K562 (cell line): ENCODE measurements at regions not wholly inside any gene's neighbourhood (a gene's known extent, or its start where the extent isn't known, plus 50 kb on each side); places are given as distances from the start of the nearest gene placed in this dataset.
A peak's percentile ranks its signal among the peaks of the same experiment; 100 is the strongest.

Experiments
- DNMT1 ChIP-seq: fragments of 450-650 bp; IDR thresholded peaks from 2 replicates; pipeline ENCODE4 v1.6.1; 2016; ENCODE audit warnings: antibody characterized with exemption, mild to moderate bottlenecking
- E2F3 ChIP-seq: fragments of 250-450 bp; sonication (Bioruptor Pico); IDR thresholded peaks from 2 replicates; pipeline ENCODE4 v1.4.0; 2020; ENCODE audit warnings: mild to moderate bottlenecking
- FOS ChIP-seq: IDR thresholded peaks from 3 replicates; pipeline ENCODE4 v1.6.1; 2011; ENCODE audit not compliant: insufficient read length; ENCODE audit errors: extremely low read depth
- HOXB6 ChIP-seq: fragments of 250-450 bp; sonication (Bioruptor Pico); IDR thresholded peaks from 2 replicates; pipeline ENCODE4 v1.5.1; 2022; ENCODE audit warnings: mild to moderate bottlenecking, borderline replicate concordance
- JUND ChIP-seq, 2 experiments: IDR thresholded peaks; 2 replicates in 1 of 2; 3 replicates in 1 of 2; pipeline ENCODE4 v1.6.1; 2011; ENCODE audit warnings: borderline replicate concordance in 2 of 2, low read depth in 2 of 2, low read length in 2 of 2, improper control_type of control experiment in 1 of 2, missing biosample characterization in 1 of 2, missing genetic modification characterization in 1 of 2, missing genetic modification reagents in 1 of 2
- MITF ChIP-seq: IDR thresholded peaks from 2 replicates; pipeline ENCODE4 v1.6.1; 2014; ENCODE audit warnings: antibody characterized with exemption
- NCOA4 ChIP-seq: fragments of 450-650 bp; IDR thresholded peaks from 2 replicates; pipeline ENCODE4 v1.6.1; 2018; ENCODE audit warnings: mild to moderate bottlenecking; ENCODE audit not compliant: partially characterized antibody
- SAFB ChIP-seq: fragments of 200-400 bp; formaldehyde crosslinking; IDR thresholded peaks from 2 replicates; pipeline ENCODE4 v1.6.1; 2017; ENCODE audit warnings: low read depth, low read length, borderline replicate concordance
- SRSF9 ChIP-seq: fragments of 200-400 bp; formaldehyde crosslinking; IDR thresholded peaks from 2 replicates; pipeline ENCODE4 v1.6.1; 2017; ENCODE audit warnings: low read depth, low read length, borderline replicate concordance
- TAF7 ChIP-seq: fragments of 450-650 bp; IDR thresholded peaks from 2 replicates; pipeline ENCODE4 v1.6.1; 2016; ENCODE audit warnings: missing genetic modification characterization, missing compliant biosample characterization
- ZBTB7A ChIP-seq: IDR thresholded peaks from 2 replicates; pipeline ENCODE4 v1.6.1; 2011; ENCODE audit warnings: low read depth, mild to moderate bottlenecking, low read length, moderate library complexity, borderline replicate concordance; ENCODE audit not compliant: control insufficient read depth
- ZNF133 ChIP-seq: fragments of 250-450 bp; sonication (Bioruptor Pico); IDR thresholded peaks from 2 replicates; pipeline ENCODE4 v1.4.0; 2020; ENCODE audit warnings: mild to moderate bottlenecking
- ZNF23 ChIP-seq: fragments of 250-450 bp; sonication (Bioruptor Pico); IDR thresholded peaks from 2 replicates; pipeline ENCODE4 v1.4.0; 2020; ENCODE audit warnings: mild to moderate bottlenecking
- ZNF318 ChIP-seq, 2 experiments: fragments of 450-650 bp; IDR thresholded peaks; 2 replicates each; pipeline ENCODE4 v1.6.1; 2016; ENCODE audit warnings: mild to moderate bottlenecking in 2 of 2, borderline replicate concordance in 1 of 2, low read depth in 1 of 2, moderate library complexity in 1 of 2
- TF ChIP-seq, protein P1 (sequence below): fragments of 450-650 bp; IDR thresholded peaks from 2 replicates; pipeline ENCODE4 v1.6.1; 2016

- peak; percentile 99 for TF ChIP-seq JUND (IDR thresholded peaks at IDR 0.05; ENCODE audit: borderline replicate concordance, low read depth, low read length)
- TF ChIP-seq JUND (tag; IDR thresholded peaks at IDR 0.05; ENCODE audit: borderline replicate concordance, low read depth, low read length): peak; percentile 98
- no peak for TF ChIP-seq ZNF23 (CRISPR knock-in tag)
- TF ChIP-seq ZBTB7A: no peak
- TF ChIP-seq SAFB: no peak
- TF ChIP-seq, protein P1, sequence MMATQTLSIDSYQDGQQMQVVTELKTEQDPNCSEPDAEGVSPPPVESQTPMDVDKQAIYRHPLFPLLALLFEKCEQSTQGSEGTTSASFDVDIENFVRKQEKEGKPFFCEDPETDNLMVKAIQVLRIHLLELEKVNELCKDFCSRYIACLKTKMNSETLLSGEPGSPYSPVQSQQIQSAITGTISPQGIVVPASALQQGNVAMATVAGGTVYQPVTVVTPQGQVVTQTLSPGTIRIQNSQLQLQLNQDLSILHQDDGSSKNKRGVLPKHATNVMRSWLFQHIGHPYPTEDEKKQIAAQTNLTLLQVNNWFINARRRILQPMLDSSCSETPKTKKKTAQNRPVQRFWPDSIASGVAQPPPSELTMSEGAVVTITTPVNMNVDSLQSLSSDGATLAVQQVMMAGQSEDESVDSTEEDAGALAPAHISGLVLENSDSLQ: no peak
- TF ChIP-seq TAF7 (tag): no peak
- TF ChIP-seq E2F3 (CRISPR knock-in tag): no peak
- no peak for TF ChIP-seq MITF
- peak in 1 of 2 experiments; percentile 41; a peak in 1 of 4 replicates for TF ChIP-seq ZNF318 (IDR thresholded peaks at IDR 0.05; ENCODE audit: borderline replicate concordance in 1 of 2, low read depth in 1 of 2)
- TF ChIP-seq SRSF9: no peak
- no peak for TF ChIP-seq DNMT1
- TF ChIP-seq HOXB6: no peak
- TF ChIP-seq ZNF133: no peak
- TF ChIP-seq FOS: peak; percentile 76
- no peak for TF ChIP-seq NCOA4
Measured at GRCh38 chr1:224542783-224543440, 73.2 kb upstream of the CNIH3 start (continued).
